Activated CD8-positive, alpha-beta T cell treated with anti-CD3 and anti-CD28 coated beads for 36 hours (primary cell): ENCODE measurements at regions not wholly inside any gene's neighbourhood (a gene's known extent, or its start where the extent isn't known, plus 50 kb on each side); places are given as distances from the start of the nearest gene placed in this dataset.

Source experiments
- ATAC-seq: fragments of 200-7000 bp; cut with Tn5 transposase; one replicate; pipeline ENCODE4 v1.10.0; 2021; ENCODE audit warnings: mild to moderate bottlenecking, moderate library complexity
- CTCF ChIA-PET: fragments of 350-600 bp; sonication (Branson Sonifier 250); formaldehyde crosslinking; loops from one replicate; lab custom pipeline; 2021; ENCODE audit warnings: antibody characterized with exemption; lab: Charles Lee
- POLR2A ChIA-PET: fragments of 350-600 bp; sonication (Branson Sonifier 250); formaldehyde crosslinking; loops from one replicate; lab custom pipeline; 2021; ENCODE audit warnings: antibody characterized with exemption; lab: Charles Lee
- DNase-seq: peaks from one replicate; pipeline ENCODE4 v3.0.0-alpha.2; 2020
- H3K27ac Mint-ChIP-seq: one replicate; pipeline ENCODE4 v1.8.0; 2021; ENCODE audit warnings: mild to moderate bottlenecking, mixed read lengths
- H3K27me3 Mint-ChIP-seq: one replicate; pipeline ENCODE4 v1.8.0; 2021; ENCODE audit warnings: mixed read lengths
- H3K36me3 Mint-ChIP-seq: one replicate; pipeline ENCODE4 v1.8.0; 2021; ENCODE audit warnings: low read depth, mixed read lengths
- H3K4me1 Mint-ChIP-seq: one replicate; pipeline ENCODE4 v1.8.0; 2021; ENCODE audit warnings: low read depth, mixed read lengths
- H3K4me3 Mint-ChIP-seq: one replicate; pipeline ENCODE4 v1.8.0; 2021; ENCODE audit warnings: mild to moderate bottlenecking, moderate library complexity, mixed read lengths
- H3K9me3 Mint-ChIP-seq: one replicate; pipeline ENCODE4 v1.8.0; 2021; ENCODE audit warnings: mixed read lengths
- CTCF ChIP-seq: fragments of 200-600 bp; IDR thresholded peaks from one replicate; pipeline ENCODE4 v1.8.0; 2022; ENCODE audit warnings: antibody characterized with exemption, mild to moderate bottlenecking
- intact Hi-C: fragments of 100-400 bp; cut with micrococcal nuclease; formaldehyde crosslinking; loops from one replicate; pipeline ENCODE4 v1.10.0; 2022

GRCh38 chr16:51592535-51593300, 441.6 kb upstream of the SALL1 start:
- Mint-ChIP-seq H3K4me3 (no peak overlapping the region), H3K4me1 (no peaks in the 10 kb centered on the region), H3K27ac (no peak overlapping the region), H3K9me3 (peaks cover 9% of the 10 kb centered on the region), H3K27me3 (no peaks in the 10 kb centered on the region), H3K36me3 (no peaks in the 10 kb centered on the region)
- ChIA-PET POLR2A (no interaction called here), CTCF (no interaction called here)
- DNase-seq (no peak), ATAC-seq (no peak)
- no peak for TF ChIP-seq CTCF
- intact Hi-C loops, result no loop called here

- peaks cover 7% of the 10 kb centered on the region for H3K9me3 Mint-ChIP-seq
- ATAC-seq (no peak), DNase-seq (no peak)
- H3K27me3 Mint-ChIP-seq, result no peaks in the 10 kb centered on the region
- H3K27ac Mint-ChIP-seq, result no peak overlapping the region
- H3K36me3 Mint-ChIP-seq, result no peaks in the 10 kb centered on the region
- no peak for TF ChIP-seq CTCF
- CTCF ChIA-PET, result no interaction called here
- H3K4me3 Mint-ChIP-seq, result no peak overlapping the region
- H3K4me1 Mint-ChIP-seq, result no peaks in the 10 kb centered on the region
- POLR2A ChIA-PET, result no interaction called here
- intact Hi-C loops, result no loop called here
Observed at GRCh38 chr16:51592001-51592501, 441.0 kb upstream of the SALL1 start.

- intact Hi-C loops, result no loop called here
- no peak for DNase-seq
- Mint-ChIP-seq H3K4me3 (no peak overlapping the region), H3K27me3 (no peaks in the 10 kb centered on the region), H3K9me3 (peaks cover 4% of the 10 kb centered on the region), H3K4me1 (no peaks in the 10 kb centered on the region), H3K27ac (no peak overlapping the region), H3K36me3 (no peaks in the 10 kb centered on the region)
- no peak for TF ChIP-seq CTCF
- ChIA-PET CTCF (no interaction called here), POLR2A (no interaction called here)
- ATAC-seq, result no peak
Observed at GRCh38 chr16:51591480-51591879, 440.4 kb upstream of the SALL1 start.

GRCh38 chr16:51579652-51580360, 428.7 kb upstream of the SALL1 start:
- no peaks in the 10 kb centered on the region for H3K4me1 Mint-ChIP-seq
- ChIA-PET POLR2A (no interaction called here), CTCF (no interaction called here)
- intact Hi-C loops, result no loop called here
- ATAC-seq, result no peak
- H3K36me3 Mint-ChIP-seq, result no peaks in the 10 kb centered on the region
- TF ChIP-seq CTCF, result no peak
- H3K4me3 Mint-ChIP-seq, result no peak overlapping the region
- H3K9me3 Mint-ChIP-seq, result peaks cover 3% of the 10 kb centered on the region
- H3K27me3 Mint-ChIP-seq, result no peaks in the 10 kb centered on the region
- H3K27ac Mint-ChIP-seq, result no peak overlapping the region
- DNase-seq, result no peak
